GM12891 (cell line): ENCODE measurements at regions not wholly inside any gene's neighbourhood (a gene's known extent, or its start where the extent isn't known, plus 50 kb on each side); places are given as distances from the start of the nearest gene placed in this dataset.
"Not testable (repeated sequence)": the region's sequence is repeated elsewhere in the genome, so short reads cannot be mapped to it uniquely, and the experiment has no call there.

Source experiments
- DNase-seq: peaks from one replicate; pipeline ENCODE4 v3.0.0; 2011; ENCODE audit warnings: low spot score; ENCODE audit not compliant: insufficient read length
- FAIRE-seq: peaks from 2 replicates; lab custom pipeline; 2011; peaks lifted over from hg19 to GRCh38; lab: Jason Lieb, UNC
- PAX5 ChIP-seq: IDR thresholded peaks from 2 replicates; pipeline ENCODE4 v1.6.1; 2011; ENCODE audit warnings: low read length, moderate library complexity, mild to moderate bottlenecking; ENCODE audit not compliant: insufficient read depth, severe bottlenecking
- POLR2A ChIP-seq: IDR thresholded peaks from 2 replicates; pipeline ENCODE4 v1.6.1; 2011; ENCODE audit warnings: low read depth, low read length, control low read depth
- POLR2AphosphoS5 ChIP-seq: IDR thresholded peaks from 2 replicates; pipeline ENCODE4 v1.6.1; 2011; ENCODE audit warnings: low read depth, low read length, control low read depth
- POU2F2 ChIP-seq: IDR thresholded peaks from 2 replicates; pipeline ENCODE4 v1.6.1; 2011; ENCODE audit warnings: low read depth, mild to moderate bottlenecking, control low read depth, low read length, moderate library complexity
- SPI1 ChIP-seq: IDR thresholded peaks from 2 replicates; pipeline ENCODE4 v1.6.1; 2011; ENCODE audit warnings: low read depth, low read length, control low read depth
- TAF1 ChIP-seq: IDR thresholded peaks from 2 replicates; pipeline ENCODE4 v1.6.1; 2011; ENCODE audit warnings: low read depth, low read length, control low read depth

- DNase-seq: no peak
- TF ChIP-seq POLR2AphosphoS5: no peak
- TF ChIP-seq PAX5: no peak
- no peak for TF ChIP-seq TAF1
- TF ChIP-seq POLR2A: no peak
- TF ChIP-seq SPI1: no peak
- no peak for TF ChIP-seq POU2F2
- FAIRE-seq: no peak
Measured at GRCh38 chr14:37678916-37679315, 83.5 kb downstream of the TTC6 start.

GRCh38 chr14:37681486-37681885 lies 86.1 kb downstream of the TTC6 start:
- TF ChIP-seq SPI1 (no peak), PAX5 (no peak), POLR2A (no peak), POLR2AphosphoS5 (no peak), POU2F2 (no peak), TAF1 (no peak)
- DNase-seq: no peak
- no peak for FAIRE-seq

- not testable (repeated sequence) for DNase-seq, FAIRE-seq
Measured at GRCh38 chr14:37692680-37693079, 97.3 kb downstream of the TTC6 start.

GRCh38 chr14:37693420-37693819 lies 98.0 kb downstream of the TTC6 start:
- not testable (repeated sequence) for DNase-seq, FAIRE-seq

- TF ChIP-seq POLR2A: no peak
- TF ChIP-seq POU2F2: no peak
- no peak for TF ChIP-seq PAX5
- no peak for TF ChIP-seq SPI1
- no peak for TF ChIP-seq TAF1
- no peak for TF ChIP-seq POLR2AphosphoS5
- FAIRE-seq: no peak
Measured at GRCh38 chr14:37695866-37696265, 100.4 kb downstream of the TTC6 start.

GRCh38 chr14:37697489-37698121 lies 102.2 kb downstream of the TTC6 start:
- DNase-seq (no peak), FAIRE-seq (no peak)
- TF ChIP-seq POLR2A: no peak
- TF ChIP-seq TAF1: no peak
- TF ChIP-seq POU2F2: no peak
- no peak for TF ChIP-seq PAX5
- no peak for TF ChIP-seq POLR2AphosphoS5
- no peak for TF ChIP-seq SPI1

More at GRCh38 chr14:37695866-37696265, 100.4 kb downstream of the TTC6 start:
- DNase-seq: no peak

GRCh38 chr14:37698840-37699777 lies 103.7 kb downstream of the TTC6 start:
- FAIRE-seq: no peak
- TF ChIP-seq POU2F2 (no peak), POLR2A (no peak), PAX5 (no peak), POLR2AphosphoS5 (no peak), TAF1 (no peak), SPI1 (no peak)
- DNase-seq: no peak

- DNase-seq (no peak), FAIRE-seq (no peak)
- TF ChIP-seq POU2F2 (no peak), TAF1 (no peak), POLR2A (no peak), PAX5 (no peak)
Measured at GRCh38 chr14:37707716-37708115, 112.3 kb downstream of the TTC6 start.

- TF ChIP-seq POU2F2: no peak
- no peak for TF ChIP-seq POLR2AphosphoS5
- TF ChIP-seq POLR2A: no peak
- TF ChIP-seq TAF1: no peak
- TF ChIP-seq SPI1: no peak
- TF ChIP-seq PAX5: no peak
- DNase-seq (no peak), FAIRE-seq (no peak)
Measured at GRCh38 chr14:37708481-37708880, 113.1 kb downstream of the TTC6 start.
